ENCODE measurements at regions not wholly inside any gene's neighbourhood (a gene's known extent, or its start where the extent isn't known, plus 50 kb on each side); places are given as distances from the start of the nearest gene placed in this dataset.
A peak's percentile ranks its signal among the peaks of the same experiment; 100 is the strongest.
"Not testable (repeated sequence)": the region's sequence is repeated elsewhere in the genome, so short reads cannot be mapped to it uniquely, and the experiment has no call there.

GRCh38 chr6:79431537-79431933 lies 105.7 kb downstream of the LCA5 start:
- peak in 1 of 2 experiments; percentile 4 for DNase-seq

DNA sequence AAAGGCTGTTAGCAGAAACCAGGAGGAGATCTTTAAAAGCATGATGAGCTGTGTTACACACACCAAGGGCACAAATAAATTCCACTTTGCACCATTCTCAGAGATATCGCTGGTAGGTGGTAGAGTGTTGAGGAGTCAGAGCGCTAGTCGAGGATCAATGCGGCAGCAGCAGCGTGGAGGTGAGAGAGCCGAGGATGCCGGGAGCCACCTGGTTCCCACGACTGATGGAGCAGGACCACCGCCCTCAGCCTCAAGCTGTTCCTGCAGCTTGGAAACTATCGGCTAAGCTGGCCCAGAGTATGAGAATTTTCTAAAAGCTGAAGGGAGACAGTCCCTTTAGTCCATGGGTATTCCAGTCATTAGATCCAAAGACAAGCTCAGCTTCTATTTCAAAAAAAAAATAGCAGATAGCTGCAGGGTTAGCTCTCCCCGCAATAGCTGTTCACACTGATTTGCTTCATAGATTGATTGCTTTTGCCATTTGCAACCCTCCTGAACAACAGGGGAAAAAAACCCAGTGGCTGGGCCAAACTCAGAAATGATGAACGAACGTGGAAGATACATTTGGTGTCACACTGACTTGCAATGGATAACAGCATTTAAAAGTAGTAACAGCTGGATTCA lies 106.2 kb downstream of the LCA5 start:
- DNase-seq, result no peak

GRCh38 chr6:79427721-79428120 lies 109.5 kb downstream of the LCA5 start:
- DNase-seq, result no peak

DNA sequence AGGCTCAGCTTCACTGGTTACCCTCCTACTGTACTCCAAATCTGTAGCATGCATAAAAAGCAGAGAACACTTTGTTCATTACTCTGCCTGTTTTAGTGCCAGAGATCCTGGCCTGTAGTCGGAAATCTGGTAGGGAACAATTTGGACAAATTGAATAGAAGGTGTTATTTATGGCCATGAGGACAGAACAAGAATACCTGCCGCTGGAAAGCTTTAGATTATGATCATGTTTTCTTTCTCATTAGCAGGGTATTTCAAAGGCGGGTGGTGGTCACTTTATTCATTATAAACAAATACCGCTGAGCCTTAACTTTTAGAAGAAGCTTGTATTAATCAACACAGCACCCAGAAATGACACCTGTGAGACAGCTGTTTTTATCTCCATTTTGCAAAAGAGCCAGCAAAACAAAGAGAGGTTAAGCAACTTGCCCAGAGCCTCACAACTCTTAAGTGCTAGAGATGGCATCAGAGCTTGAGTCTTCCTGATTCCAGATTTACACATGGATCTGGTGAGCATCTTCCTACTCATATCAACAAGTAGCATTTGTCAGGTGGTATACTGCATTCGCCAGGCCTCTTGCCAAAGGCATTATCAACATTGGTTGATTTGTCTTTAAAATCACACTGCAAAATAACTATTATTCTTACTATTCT lies 110.5 kb downstream of the LCA5 start:
- no peak for DNase-seq

DNA sequence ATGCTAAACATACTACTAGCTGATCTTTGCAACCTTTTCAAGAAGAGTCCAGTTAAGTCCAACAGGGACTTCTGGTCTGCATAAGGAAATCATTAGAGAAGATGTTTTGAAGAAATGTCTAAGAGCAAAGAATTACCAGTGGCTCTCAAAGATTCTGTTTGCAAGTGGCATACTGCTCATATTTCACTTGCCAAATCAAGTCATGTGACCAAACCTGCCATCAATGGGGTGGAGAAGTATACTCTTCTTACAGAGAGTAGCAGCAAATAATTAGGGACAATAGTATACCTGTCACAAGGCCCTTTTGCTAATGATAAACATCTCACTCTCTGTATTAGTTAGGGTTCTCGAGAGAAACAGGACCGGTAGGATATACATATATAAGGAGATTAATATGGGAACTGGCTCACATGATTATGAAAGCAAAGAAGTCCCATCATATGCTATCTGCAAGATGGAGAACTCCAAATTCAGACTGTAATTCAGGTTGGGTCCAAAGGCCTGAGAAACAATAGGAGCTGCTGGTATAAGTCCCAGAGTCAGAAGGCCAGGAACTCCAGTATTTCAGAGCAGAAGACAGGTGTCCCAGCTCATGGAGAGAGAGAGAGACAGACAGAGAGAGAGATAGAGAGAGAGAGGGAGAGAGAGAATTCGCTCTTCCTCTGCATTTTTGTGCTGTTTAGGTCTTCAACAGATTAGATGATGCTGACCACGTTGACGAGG lies 111.5 kb downstream of the LCA5 start:
- no peak for DNase-seq

GRCh38 chr6:79423216-79423615 lies 114.0 kb downstream of the LCA5 start:
- no peak for DNase-seq

GRCh38 chr6:79422666-79423065 lies 114.6 kb downstream of the LCA5 start:
- no peak for DNase-seq

DNA sequence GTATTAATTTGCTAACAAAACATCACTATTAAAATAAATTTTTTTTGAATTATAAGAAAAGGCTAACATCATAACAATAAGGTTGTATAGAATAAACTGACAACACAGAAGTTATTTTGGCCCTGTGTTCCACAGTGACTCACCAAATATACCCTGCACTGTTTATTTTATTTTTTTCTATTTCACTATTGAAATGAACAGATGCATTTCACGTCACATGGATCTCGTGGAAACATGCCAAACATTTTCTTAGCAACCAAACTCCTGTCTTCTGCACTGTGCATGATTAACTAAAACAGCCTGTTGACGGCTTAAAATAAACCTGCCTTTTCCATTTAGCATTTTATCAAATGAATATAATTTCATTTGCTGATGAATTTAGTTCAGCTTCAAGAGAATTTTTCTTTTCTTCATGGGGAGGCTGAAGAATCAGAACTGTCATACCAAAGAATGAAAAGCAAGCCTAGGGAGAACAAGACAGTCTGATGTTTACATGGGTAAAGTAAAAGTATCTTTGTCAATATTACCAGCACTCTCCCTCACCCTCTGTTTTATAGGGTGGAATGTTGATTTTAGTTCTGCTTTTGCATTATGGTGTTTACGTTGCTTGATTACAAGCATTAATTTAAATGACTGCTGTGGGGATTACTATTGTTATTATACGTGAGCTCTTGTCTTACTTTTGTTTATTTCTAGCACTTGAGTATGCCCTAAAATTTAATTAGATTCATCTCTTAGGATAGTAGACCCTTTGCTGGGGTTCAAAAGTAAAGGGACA lies 115.3 kb downstream of the LCA5 start:
- DNase-seq, result peak; percentile 63 to 79

- DNase-seq, result no peak
Measured at GRCh38 chr6:79421001-79421411, 116.2 kb downstream of the LCA5 start.

- no peak for DNase-seq
Measured at GRCh38 chr6:79420054-79420453, 117.2 kb downstream of the LCA5 start.

DNA sequence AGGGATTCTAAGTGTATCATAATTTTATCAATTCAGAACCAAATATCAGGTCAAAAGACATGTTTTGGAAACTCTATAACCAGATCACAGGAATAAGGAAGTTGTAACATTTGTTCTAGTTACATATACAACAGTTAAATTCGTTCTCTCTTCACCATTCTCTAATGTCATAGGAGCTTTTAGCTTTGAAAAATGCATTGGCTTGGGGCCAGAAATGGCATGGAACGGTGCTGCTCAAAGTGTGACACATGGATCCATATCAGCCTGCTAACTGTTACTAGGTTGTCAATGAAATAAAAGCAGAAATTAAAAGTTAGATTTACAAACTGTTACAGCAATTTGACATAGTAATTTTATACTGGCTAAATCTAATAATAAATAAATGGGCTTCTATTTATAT lies 120.3 kb downstream of the LCA5 start:
- DNase-seq, result no peak

- no peak for DNase-seq
Measured at GRCh38 chr6:79413562-79414002, 123.6 kb downstream of the LCA5 start.

DNA sequence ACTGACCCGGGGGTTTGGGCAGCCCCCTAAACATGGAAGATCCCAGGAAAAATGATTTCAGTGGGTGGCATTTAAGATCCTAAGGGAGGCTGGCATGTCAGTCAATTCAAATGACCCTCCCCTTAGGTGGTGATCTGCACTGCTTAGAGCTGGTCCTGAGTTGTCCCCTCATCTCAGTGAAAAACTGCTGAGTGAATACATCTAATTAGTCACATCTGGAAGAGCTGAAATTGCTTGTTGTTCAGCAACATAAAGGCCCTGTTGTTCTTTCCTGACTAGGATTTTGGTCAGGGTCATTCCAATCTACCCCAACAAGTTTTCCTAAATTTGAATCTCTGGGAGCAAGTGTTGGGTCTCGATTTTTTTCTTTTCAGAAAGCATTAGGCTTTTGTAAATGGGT lies 126.4 kb downstream of the LCA5 start:
- no peak for DNase-seq

GRCh38 chr6:79408256-79408974 lies 128.8 kb downstream of the LCA5 start:
- no peak for DNase-seq

GRCh38 chr6:79404677-79405076 lies 132.6 kb downstream of the LCA5 start:
- no peak for DNase-seq

DNA sequence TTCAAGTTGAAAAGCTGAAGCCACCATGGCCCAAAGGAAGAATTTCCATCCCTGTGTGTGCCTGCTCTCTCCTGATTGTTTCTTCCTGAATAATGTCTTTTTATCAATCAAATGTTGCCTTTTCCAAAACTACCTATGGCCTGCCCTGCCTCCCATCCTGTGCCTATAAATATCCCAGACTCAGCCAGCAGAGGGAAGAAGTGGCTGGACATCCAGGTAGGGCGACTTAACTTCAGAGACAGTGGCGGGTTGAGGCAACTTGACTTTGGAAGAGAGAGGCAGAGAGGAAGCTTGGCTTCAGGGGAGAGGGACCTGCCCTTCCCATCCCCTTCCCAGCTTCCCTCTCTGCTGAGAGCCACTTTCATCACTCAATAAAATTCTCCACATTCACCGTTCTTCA lies 133.0 kb downstream of the LCA5 start:
- no peak for DNase-seq

- DNase-seq, result no peak
Measured at GRCh38 chr6:79403563-79403962, 133.7 kb downstream of the LCA5 start.

- DNase-seq, result no peak
Measured at GRCh38 chr6:79403086-79403485, 134.1 kb downstream of the LCA5 start.

- DNase-seq, result no peak
Measured at GRCh38 chr6:79399499-79399898, 137.7 kb downstream of the LCA5 start.

DNA sequence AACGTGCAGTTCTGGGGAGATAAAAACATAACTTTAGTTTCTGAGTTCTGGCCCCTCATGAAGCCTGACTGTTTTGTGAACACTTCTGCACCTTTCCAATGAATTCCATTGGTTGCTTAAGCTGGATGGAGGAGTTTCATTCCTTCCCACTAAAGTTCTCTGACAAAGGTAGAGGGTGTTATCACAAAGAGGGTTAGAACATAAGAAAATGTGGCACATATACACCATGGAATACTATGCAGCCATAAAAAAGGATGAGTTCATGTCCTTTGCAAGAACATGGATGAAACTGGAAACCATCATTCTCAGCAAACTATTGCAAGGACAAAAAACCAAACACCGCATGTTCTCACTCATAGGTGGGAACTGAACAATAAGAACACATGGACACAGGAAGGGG lies 138.6 kb downstream of the LCA5 start:
- not testable (repeated sequence) for DNase-seq

DNA sequence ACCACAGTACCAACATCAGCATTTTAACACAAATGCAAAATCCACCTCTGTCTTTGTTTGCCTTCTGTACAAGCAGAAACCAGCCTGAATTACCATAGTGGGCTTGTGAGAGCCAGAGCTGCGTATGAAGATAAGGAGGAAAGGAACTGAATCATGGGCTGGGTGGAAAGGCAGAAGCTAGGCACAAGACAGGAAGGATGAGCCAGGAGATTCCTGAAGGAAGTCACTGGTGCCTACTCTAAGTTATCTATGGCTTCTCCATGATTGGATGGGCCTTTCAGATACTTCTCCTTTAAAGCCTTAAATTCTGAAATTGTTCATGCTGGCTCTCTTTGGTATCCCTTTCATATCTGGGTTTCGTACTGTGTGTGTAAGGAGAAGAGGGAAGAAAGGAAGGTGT lies 140.6 kb downstream of the LCA5 start:
- DNase-seq, result no peak

GRCh38 chr6:79394690-79395089 lies 142.5 kb downstream of the LCA5 start:
- no peak for DNase-seq

DNA sequence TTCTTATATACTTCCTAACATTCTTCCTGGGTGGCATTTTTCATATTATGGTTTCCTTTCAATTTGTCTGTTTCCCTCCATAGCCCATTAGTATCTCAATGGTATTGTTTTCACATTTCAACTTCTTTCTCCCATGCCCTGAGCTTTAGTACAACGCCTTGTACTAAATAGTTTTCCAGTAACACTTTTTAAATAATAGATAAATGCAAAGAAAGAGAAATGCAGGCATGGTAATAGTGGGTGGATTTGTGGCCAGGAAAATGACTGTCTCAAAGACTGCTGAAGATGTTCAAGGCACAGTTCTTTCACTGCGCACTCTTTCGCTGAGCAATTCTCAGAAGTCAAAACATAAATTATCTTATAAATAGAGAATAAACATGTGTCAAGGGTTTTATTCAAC lies 145.1 kb downstream of the LCA5 start:
- DNase-seq, result no peak

Data from NCI-H526 (cell line).